ENCODE measurements at regions not wholly inside any gene's neighbourhood (a gene's known extent, or its start where the extent isn't known, plus 50 kb on each side); places are given as distances from the start of the nearest gene placed in this dataset.
"Not testable (repeated sequence)": the region's sequence is repeated elsewhere in the genome, so short reads cannot be mapped to it uniquely, and the experiment has no call there.

- DNase-seq (ENCODE audit: insufficient read length, low spot score) (no peak), FAIRE-seq (no peak)
- TF ChIP-seq POU2F2 (IDR thresholded peaks at IDR 0.05; ENCODE audit: low read depth, low read length) (no peak), SPI1 (IDR thresholded peaks at IDR 0.05; ENCODE audit: low read depth, low read length) (no peak), POLR2A (IDR thresholded peaks at IDR 0.05; ENCODE audit: low read depth, low read length) (no peak), PAX5 (IDR thresholded peaks at IDR 0.05; ENCODE audit: insufficient read depth, low read length, severe bottlenecking) (no peak), TAF1 (IDR thresholded peaks at IDR 0.05; ENCODE audit: low read depth, low read length) (no peak), POLR2AphosphoS5 (IDR thresholded peaks at IDR 0.05; ENCODE audit: low read depth, low read length) (no peak)
Observed at GRCh38 chr5:67808340-67808739, 407.2 kb upstream of the PIK3R1 start.

- TF ChIP-seq SPI1 (IDR thresholded peaks at IDR 0.05; ENCODE audit: low read depth, low read length) (no peak), PAX5 (IDR thresholded peaks at IDR 0.05; ENCODE audit: insufficient read depth, low read length, severe bottlenecking) (no peak), POLR2AphosphoS5 (IDR thresholded peaks at IDR 0.05; ENCODE audit: low read depth, low read length) (no peak), TAF1 (IDR thresholded peaks at IDR 0.05; ENCODE audit: low read depth, low read length) (no peak), POLR2A (IDR thresholded peaks at IDR 0.05; ENCODE audit: low read depth, low read length) (no peak), POU2F2 (IDR thresholded peaks at IDR 0.05; ENCODE audit: low read depth, low read length) (no peak)
- no peak for FAIRE-seq
- no peak for DNase-seq (ENCODE audit: insufficient read length, low spot score)
Observed at GRCh38 chr5:67807439-67807888, 408.1 kb upstream of the PIK3R1 start.

GRCh38 chr5:67806654-67807438, 408.7 kb upstream of the PIK3R1 start:
- FAIRE-seq: no peak
- TF ChIP-seq TAF1 (IDR thresholded peaks at IDR 0.05; ENCODE audit: low read depth, low read length): no peak
- no peak for TF ChIP-seq POU2F2 (IDR thresholded peaks at IDR 0.05; ENCODE audit: low read depth, low read length)
- TF ChIP-seq POLR2AphosphoS5 (IDR thresholded peaks at IDR 0.05; ENCODE audit: low read depth, low read length): no peak
- TF ChIP-seq PAX5 (IDR thresholded peaks at IDR 0.05; ENCODE audit: insufficient read depth, low read length, severe bottlenecking): no peak
- no peak for TF ChIP-seq POLR2A (IDR thresholded peaks at IDR 0.05; ENCODE audit: low read depth, low read length)
- no peak for TF ChIP-seq SPI1 (IDR thresholded peaks at IDR 0.05; ENCODE audit: low read depth, low read length)
- no peak for DNase-seq (ENCODE audit: insufficient read length, low spot score)

GRCh38 chr5:67805666-67806348, 409.7 kb upstream of the PIK3R1 start:
- TF ChIP-seq POLR2AphosphoS5 (IDR thresholded peaks at IDR 0.05; ENCODE audit: low read depth, low read length): no peak
- TF ChIP-seq SPI1 (IDR thresholded peaks at IDR 0.05; ENCODE audit: low read depth, low read length): no peak
- no peak for TF ChIP-seq POU2F2 (IDR thresholded peaks at IDR 0.05; ENCODE audit: low read depth, low read length)
- TF ChIP-seq POLR2A (IDR thresholded peaks at IDR 0.05; ENCODE audit: low read depth, low read length): no peak
- no peak for TF ChIP-seq PAX5 (IDR thresholded peaks at IDR 0.05; ENCODE audit: insufficient read depth, low read length, severe bottlenecking)
- TF ChIP-seq TAF1 (IDR thresholded peaks at IDR 0.05; ENCODE audit: low read depth, low read length): no peak
- DNase-seq (ENCODE audit: insufficient read length, low spot score) (no peak), FAIRE-seq (no peak)

GRCh38 chr5:67802766-67803165, 412.8 kb upstream of the PIK3R1 start:
- TF ChIP-seq POLR2A (IDR thresholded peaks at IDR 0.05; ENCODE audit: low read depth, low read length) (no peak), TAF1 (IDR thresholded peaks at IDR 0.05; ENCODE audit: low read depth, low read length) (no peak)
- FAIRE-seq (no peak), DNase-seq (ENCODE audit: insufficient read length, low spot score) (no peak)

GRCh38 chr5:67799732-67800234, 415.8 kb upstream of the PIK3R1 start:
- DNase-seq (ENCODE audit: insufficient read length, low spot score) (no peak), FAIRE-seq (no peak)
- TF ChIP-seq TAF1 (IDR thresholded peaks at IDR 0.05; ENCODE audit: low read depth, low read length): no peak
- no peak for TF ChIP-seq POLR2AphosphoS5 (IDR thresholded peaks at IDR 0.05; ENCODE audit: low read depth, low read length)
- TF ChIP-seq PAX5 (IDR thresholded peaks at IDR 0.05; ENCODE audit: insufficient read depth, low read length, severe bottlenecking): no peak
- TF ChIP-seq POU2F2 (IDR thresholded peaks at IDR 0.05; ENCODE audit: low read depth, low read length): no peak
- TF ChIP-seq POLR2A (IDR thresholded peaks at IDR 0.05; ENCODE audit: low read depth, low read length): no peak
- no peak for TF ChIP-seq SPI1 (IDR thresholded peaks at IDR 0.05; ENCODE audit: low read depth, low read length)

GRCh38 chr5:67798470-67798869, 417.1 kb upstream of the PIK3R1 start:
- DNase-seq (ENCODE audit: insufficient read length, low spot score); FAIRE-seq: not testable (repeated sequence)

GRCh38 chr5:67795781-67796477, 419.6 kb upstream of the PIK3R1 start:
- no peak for FAIRE-seq
- no peak for DNase-seq (ENCODE audit: insufficient read length, low spot score)
- TF ChIP-seq TAF1 (IDR thresholded peaks at IDR 0.05; ENCODE audit: low read depth, low read length): no peak
- TF ChIP-seq POU2F2 (IDR thresholded peaks at IDR 0.05; ENCODE audit: low read depth, low read length): no peak
- no peak for TF ChIP-seq PAX5 (IDR thresholded peaks at IDR 0.05; ENCODE audit: insufficient read depth, low read length, severe bottlenecking)
- no peak for TF ChIP-seq POLR2AphosphoS5 (IDR thresholded peaks at IDR 0.05; ENCODE audit: low read depth, low read length)
- TF ChIP-seq POLR2A (IDR thresholded peaks at IDR 0.05; ENCODE audit: low read depth, low read length): no peak
- no peak for TF ChIP-seq SPI1 (IDR thresholded peaks at IDR 0.05; ENCODE audit: low read depth, low read length)

GRCh38 chr5:67793966-67794365, 421.6 kb upstream of the PIK3R1 start:
- FAIRE-seq (no peak), DNase-seq (ENCODE audit: insufficient read length, low spot score) (no peak)
- TF ChIP-seq POU2F2 (IDR thresholded peaks at IDR 0.05; ENCODE audit: low read depth, low read length) (no peak), PAX5 (IDR thresholded peaks at IDR 0.05; ENCODE audit: insufficient read depth, low read length, severe bottlenecking) (no peak)
